ENCODE measurements at regions not wholly inside any gene's neighbourhood (a gene's known extent, or its start where the extent isn't known, plus 50 kb on each side); places are given as distances from the start of the nearest gene placed in this dataset.

DNA sequence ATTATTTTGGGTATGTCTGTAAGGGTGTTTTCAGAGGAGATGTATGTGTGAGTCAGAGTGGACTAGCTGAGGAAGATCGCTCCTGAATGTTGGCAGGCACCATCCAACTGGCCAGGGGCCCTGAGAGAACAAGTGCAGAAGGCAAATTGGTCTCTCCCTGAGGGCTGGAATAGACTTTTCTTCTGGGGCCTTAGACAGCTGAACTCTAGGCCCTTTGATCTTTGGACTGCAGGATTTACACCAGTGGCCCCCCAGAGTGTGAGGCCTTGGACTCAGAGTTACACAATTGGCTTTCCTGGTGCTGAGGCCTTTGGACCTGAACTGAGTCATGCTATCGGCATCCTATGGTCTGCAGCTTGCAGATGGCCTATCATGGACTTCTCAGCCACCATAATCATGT, 217.2 kb downstream of the REEP3 start (continued):
- TF ChIP-seq RERE (CRISPR knock-in tag; IDR thresholded peaks at IDR 0.05; ENCODE audit: low read depth) (peak; percentile 72; the same call in 1 of the 2 replicates), ZNF747 (CRISPR knock-in tag; IDR thresholded peaks at IDR 0.05; ENCODE audit: borderline replicate concordance) (peak; percentile 62; the same call in 1 of the 2 replicates), FOXP1 (IDR thresholded peaks at IDR 0.05) (no peak), FOXP1 (CRISPR knock-in tag; IDR thresholded peaks at IDR 0.05) (peak; percentile 73), SKI (IDR thresholded peaks at IDR 0.05; ENCODE audit: partially characterized antibody) (peak; percentile 74), KDM6A (CRISPR knock-in tag; IDR thresholded peaks at IDR 0.05; ENCODE audit: low read depth) (peak; percentile 97), PCBP1 (IDR thresholded peaks at IDR 0.05; ENCODE audit: borderline replicate concordance, low read depth, low read length) (no peak), TEAD3 (CRISPR knock-in tag; optimal IDR thresholded peaks at IDR 0.05; ENCODE audit: borderline replicate concordance) (peak; percentile 97), GATAD1 (CRISPR knock-in tag; IDR thresholded peaks at IDR 0.05) (peak; percentile 41)
- TF ChIP-seq, protein P1, sequence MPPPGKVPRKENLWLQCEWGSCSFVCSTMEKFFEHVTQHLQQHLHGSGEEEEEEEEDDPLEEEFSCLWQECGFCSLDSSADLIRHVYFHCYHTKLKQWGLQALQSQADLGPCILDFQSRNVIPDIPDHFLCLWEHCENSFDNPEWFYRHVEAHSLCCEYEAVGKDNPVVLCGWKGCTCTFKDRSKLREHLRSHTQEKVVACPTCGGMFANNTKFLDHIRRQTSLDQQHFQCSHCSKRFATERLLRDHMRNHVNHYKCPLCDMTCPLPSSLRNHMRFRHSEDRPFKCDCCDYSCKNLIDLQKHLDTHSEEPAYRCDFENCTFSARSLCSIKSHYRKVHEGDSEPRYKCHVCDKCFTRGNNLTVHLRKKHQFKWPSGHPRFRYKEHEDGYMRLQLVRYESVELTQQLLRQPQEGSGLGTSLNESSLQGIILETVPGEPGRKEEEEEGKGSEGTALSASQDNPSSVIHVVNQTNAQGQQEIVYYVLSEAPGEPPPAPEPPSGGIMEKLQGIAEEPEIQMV (CRISPR knock-in tag; IDR thresholded peaks at IDR 0.05; ENCODE audit: low read depth), result no peak
- TF ChIP-seq, protein P2, sequence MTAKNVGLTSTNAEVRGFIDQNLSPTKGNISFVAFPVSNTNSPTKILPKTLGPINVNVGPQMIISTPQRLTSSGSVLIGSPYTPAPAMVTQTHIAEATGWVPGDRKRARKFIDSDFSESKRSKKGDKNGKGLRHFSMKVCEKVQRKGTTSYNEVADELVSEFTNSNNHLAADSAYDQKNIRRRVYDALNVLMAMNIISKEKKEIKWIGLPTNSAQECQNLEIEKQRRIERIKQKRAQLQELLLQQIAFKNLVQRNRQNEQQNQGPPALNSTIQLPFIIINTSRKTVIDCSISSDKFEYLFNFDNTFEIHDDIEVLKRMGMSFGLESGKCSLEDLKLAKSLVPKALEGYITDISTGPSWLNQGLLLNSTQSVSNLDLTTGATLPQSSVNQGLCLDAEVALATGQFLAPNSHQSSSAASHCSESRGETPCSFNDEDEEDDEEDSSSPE (CRISPR knock-in tag; IDR thresholded peaks at IDR 0.05), result no peak
- TF ChIP-seq, protein P3, sequence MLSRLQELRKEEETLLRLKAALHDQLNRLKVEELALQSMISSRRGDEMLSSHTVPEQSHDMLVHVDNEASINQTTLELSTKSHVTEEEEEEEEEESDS (CRISPR knock-in tag; IDR thresholded peaks at IDR 0.05; ENCODE audit: borderline replicate concordance), result no peak
- TF ChIP-seq, protein P4, sequence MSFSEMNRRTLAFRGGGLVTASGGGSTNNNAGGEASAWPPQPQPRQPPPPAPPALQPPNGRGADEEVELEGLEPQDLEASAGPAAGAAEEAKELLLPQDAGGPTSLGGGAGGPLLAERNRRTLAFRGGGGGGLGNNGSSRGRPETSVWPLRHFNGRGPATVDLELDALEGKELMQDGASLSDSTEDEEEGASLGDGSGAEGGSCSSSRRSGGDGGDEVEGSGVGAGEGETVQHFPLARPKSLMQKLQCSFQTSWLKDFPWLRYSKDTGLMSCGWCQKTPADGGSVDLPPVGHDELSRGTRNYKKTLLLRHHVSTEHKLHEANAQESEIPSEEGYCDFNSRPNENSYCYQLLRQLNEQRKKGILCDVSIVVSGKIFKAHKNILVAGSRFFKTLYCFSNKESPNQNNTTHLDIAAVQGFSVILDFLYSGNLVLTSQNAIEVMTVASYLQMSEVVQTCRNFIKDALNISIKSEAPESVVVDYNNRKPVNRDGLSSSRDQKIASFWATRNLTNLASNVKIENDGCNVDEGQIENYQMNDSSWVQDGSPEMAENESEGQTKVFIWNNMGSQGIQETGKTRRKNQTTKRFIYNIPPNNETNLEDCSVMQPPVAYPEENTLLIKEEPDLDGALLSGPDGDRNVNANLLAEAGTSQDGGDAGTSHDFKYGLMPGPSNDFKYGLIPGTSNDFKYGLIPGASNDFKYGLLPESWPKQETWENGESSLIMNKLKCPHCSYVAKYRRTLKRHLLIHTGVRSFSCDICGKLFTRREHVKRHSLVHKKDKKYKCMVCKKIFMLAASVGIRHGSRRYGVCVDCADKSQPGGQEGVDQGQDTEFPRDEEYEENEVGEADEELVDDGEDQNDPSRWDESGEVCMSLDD (CRISPR knock-in tag; IDR thresholded peaks at IDR 0.05; ENCODE audit: borderline replicate concordance), result peak; percentile 60; the same call in 1 of the 2 replicates
- TF ChIP-seq, protein P5, sequence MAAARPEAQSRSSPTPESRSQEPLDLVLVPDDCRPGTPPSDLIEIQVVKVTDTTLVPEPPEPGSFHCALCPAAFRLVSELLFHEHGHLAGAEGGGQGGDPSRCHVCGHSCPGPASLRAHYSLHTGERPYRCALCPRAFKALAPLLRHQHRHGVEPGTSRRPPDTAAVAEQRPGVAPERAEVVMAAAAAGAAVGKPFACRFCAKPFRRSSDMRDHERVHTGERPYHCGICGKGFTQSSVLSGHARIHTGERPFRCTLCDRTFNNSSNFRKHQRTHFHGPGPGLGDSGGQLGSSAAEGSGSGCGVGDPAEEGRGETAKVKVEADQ (CRISPR knock-in tag; IDR thresholded peaks at IDR 0.05; ENCODE audit: borderline replicate concordance), result peak; percentile 81; the same call in 1 of the 2 replicates
- TF ChIP-seq, protein P6, sequence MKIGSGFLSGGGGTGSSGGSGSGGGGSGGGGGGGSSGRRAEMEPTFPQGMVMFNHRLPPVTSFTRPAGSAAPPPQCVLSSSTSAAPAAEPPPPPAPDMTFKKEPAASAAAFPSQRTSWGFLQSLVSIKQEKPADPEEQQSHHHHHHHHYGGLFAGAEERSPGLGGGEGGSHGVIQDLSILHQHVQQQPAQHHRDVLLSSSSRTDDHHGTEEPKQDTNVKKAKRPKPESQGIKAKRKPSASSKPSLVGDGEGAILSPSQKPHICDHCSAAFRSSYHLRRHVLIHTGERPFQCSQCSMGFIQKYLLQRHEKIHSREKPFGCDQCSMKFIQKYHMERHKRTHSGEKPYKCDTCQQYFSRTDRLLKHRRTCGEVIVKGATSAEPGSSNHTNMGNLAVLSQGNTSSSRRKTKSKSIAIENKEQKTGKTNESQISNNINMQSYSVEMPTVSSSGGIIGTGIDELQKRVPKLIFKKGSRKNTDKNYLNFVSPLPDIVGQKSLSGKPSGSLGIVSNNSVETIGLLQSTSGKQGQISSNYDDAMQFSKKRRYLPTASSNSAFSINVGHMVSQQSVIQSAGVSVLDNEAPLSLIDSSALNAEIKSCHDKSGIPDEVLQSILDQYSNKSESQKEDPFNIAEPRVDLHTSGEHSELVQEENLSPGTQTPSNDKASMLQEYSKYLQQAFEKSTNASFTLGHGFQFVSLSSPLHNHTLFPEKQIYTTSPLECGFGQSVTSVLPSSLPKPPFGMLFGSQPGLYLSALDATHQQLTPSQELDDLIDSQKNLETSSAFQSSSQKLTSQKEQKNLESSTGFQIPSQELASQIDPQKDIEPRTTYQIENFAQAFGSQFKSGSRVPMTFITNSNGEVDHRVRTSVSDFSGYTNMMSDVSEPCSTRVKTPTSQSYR (CRISPR knock-in tag; IDR thresholded peaks at IDR 0.05; ENCODE audit: borderline replicate concordance), result peak; percentile 50; the same call in 1 of the 2 replicates

Data from HepG2 (cell line).